Mesothelial cell of epicardium (in vitro differentiated cells): ENCODE measurements at regions not wholly inside any gene's neighbourhood (a gene's known extent, or its start where the extent isn't known, plus 50 kb on each side); places are given as distances from the start of the nearest gene placed in this dataset.

Source experiments
- DNase-seq, 2 experiments: peaks; one replicate each; pipeline ENCODE4 v3.0.0; 2021; ENCODE audit warnings: low spot score in 2 of 2; ENCODE audit not compliant: unreplicated experiment in 2 of 2
- H3K27ac Mint-ChIP-seq: 2 replicates; pipeline ENCODE4 v1.8.0; 2021; ENCODE audit warnings: mixed read lengths
- H3K27me3 Mint-ChIP-seq: 2 replicates; pipeline ENCODE4 v1.8.0; 2021; ENCODE audit warnings: low read depth, mixed read lengths
- H3K36me3 Mint-ChIP-seq: 2 replicates; pipeline ENCODE4 v1.8.0; 2021; ENCODE audit warnings: mixed read lengths
- H3K4me1 Mint-ChIP-seq: 2 replicates; pipeline ENCODE4 v1.8.0; 2021; ENCODE audit warnings: mixed read lengths
- H3K4me3 Mint-ChIP-seq: 2 replicates; pipeline ENCODE4 v1.8.0; 2021; ENCODE audit warnings: mild to moderate bottlenecking, moderate library complexity, mixed read lengths
- H3K9me3 Mint-ChIP-seq: 2 replicates; pipeline ENCODE4 v1.8.0; 2021; ENCODE audit warnings: mixed read lengths
- TF ChIP-seq, protein P1 (sequence below): fragments of 200-600 bp; sonication (generic); IDR thresholded peaks from one replicate; pipeline ENCODE4 v1.5.0; 2021; ENCODE audit warnings: antibody characterized with exemption; ENCODE audit not compliant: unreplicated experiment

DNA sequence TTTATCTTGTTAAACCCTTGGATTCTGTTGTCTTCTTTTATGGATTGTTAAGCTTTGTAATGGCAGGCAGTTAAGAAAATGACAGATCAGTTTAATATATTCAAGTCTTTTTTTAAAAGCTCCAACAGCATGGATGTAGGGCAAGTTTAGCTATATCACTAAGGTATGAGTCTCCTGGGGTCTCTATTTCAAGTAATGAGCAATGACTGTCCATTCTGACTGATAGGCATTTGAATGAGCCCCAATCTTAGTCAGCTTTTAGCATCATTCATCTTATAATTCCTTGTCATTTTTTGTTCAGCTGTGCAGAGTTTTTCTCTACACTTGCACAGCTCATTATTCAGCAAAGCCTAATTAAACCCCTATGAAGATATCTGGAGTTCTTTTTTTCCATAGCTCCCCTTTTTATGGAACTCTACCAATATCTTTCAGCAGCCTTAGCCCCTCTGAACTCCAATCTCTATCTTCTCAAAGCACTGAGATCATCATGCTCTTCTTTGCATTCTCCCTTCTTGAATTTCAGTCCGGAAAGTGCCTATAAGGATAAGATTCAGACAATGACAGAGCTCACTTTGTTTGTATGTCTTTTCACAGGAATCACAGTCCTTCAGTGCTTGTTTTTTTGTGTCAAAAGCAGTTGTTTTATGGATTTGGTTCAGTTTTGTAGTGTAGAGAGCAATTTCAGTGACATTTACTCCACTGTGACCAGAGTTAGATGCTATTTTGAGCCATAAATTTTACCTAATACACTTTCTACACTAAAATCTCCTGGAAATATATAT lies 97.2 kb upstream of the DOK5 start:
- TF ChIP-seq, protein P1, sequence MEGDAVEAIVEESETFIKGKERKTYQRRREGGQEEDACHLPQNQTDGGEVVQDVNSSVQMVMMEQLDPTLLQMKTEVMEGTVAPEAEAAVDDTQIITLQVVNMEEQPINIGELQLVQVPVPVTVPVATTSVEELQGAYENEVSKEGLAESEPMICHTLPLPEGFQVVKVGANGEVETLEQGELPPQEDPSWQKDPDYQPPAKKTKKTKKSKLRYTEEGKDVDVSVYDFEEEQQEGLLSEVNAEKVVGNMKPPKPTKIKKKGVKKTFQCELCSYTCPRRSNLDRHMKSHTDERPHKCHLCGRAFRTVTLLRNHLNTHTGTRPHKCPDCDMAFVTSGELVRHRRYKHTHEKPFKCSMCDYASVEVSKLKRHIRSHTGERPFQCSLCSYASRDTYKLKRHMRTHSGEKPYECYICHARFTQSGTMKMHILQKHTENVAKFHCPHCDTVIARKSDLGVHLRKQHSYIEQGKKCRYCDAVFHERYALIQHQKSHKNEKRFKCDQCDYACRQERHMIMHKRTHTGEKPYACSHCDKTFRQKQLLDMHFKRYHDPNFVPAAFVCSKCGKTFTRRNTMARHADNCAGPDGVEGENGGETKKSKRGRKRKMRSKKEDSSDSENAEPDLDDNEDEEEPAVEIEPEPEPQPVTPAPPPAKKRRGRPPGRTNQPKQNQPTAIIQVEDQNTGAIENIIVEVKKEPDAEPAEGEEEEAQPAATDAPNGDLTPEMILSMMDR: no peak
- H3K4me3 Mint-ChIP-seq: no peak overlapping the region
- H3K36me3 Mint-ChIP-seq: no peaks in the 10 kb centered on the region
- no peaks in the 10 kb centered on the region for H3K9me3 Mint-ChIP-seq
- H3K4me1 Mint-ChIP-seq: peaks cover 19% of the 10 kb centered on the region
- DNase-seq: no peak
- H3K27ac Mint-ChIP-seq: no peak overlapping the region
- no peaks in the 10 kb centered on the region for H3K27me3 Mint-ChIP-seq

GRCh38 chr20:54379893-54380584 lies 95.4 kb upstream of the DOK5 start:
- TF ChIP-seq, protein P1: no peak
- Mint-ChIP-seq H3K9me3 (peaks cover 3% of the 10 kb centered on the region), H3K4me1 (peaks cover 19% of the 10 kb centered on the region), H3K27ac (no peak overlapping the region), H3K4me3 (no peak overlapping the region), H3K36me3 (no peaks in the 10 kb centered on the region), H3K27me3 (no peaks in the 10 kb centered on the region)
- no peak for DNase-seq

- Mint-ChIP-seq H3K4me1 (peaks cover 16% of the 10 kb centered on the region), H3K4me3 (no peak overlapping the region), H3K9me3 (peaks cover 3% of the 10 kb centered on the region), H3K27ac (no peak overlapping the region), H3K36me3 (no peaks in the 10 kb centered on the region), H3K27me3 (no peaks in the 10 kb centered on the region)
- TF ChIP-seq, protein P1: no peak
- no peak for DNase-seq
These were observed 93.0 kb upstream of the DOK5 start for GRCh38 chr20:54382419-54382818.

DNA sequence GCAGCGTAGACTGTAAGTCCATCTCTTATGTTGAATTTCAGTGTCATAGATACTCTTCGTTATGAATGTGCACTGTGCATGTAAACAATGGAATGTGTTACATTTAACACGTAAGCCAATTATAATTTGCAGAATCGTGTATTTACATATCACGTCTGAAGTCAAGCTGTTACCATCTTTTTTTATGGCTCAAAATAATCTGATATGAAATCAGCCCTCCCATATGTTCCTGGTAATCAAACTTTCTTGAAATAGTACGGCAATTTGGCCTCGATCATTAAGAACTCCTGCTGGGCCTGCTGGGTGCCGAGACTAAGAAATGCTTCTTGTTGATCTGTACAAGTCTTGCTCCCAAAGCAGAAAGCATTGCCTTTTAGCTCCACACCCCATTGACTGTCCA lies 89.6 kb upstream of the DOK5 start:
- peaks cover 3% of the 10 kb centered on the region for H3K27me3 Mint-ChIP-seq
- no peak overlapping the region for H3K4me3 Mint-ChIP-seq
- no peak for DNase-seq
- H3K9me3 Mint-ChIP-seq: peaks cover 3% of the 10 kb centered on the region
- no peaks in the 10 kb centered on the region for H3K36me3 Mint-ChIP-seq
- TF ChIP-seq, protein P1: no peak
- H3K4me1 Mint-ChIP-seq: peaks cover 10% of the 10 kb centered on the region
- H3K27ac Mint-ChIP-seq: no peak overlapping the region

DNA sequence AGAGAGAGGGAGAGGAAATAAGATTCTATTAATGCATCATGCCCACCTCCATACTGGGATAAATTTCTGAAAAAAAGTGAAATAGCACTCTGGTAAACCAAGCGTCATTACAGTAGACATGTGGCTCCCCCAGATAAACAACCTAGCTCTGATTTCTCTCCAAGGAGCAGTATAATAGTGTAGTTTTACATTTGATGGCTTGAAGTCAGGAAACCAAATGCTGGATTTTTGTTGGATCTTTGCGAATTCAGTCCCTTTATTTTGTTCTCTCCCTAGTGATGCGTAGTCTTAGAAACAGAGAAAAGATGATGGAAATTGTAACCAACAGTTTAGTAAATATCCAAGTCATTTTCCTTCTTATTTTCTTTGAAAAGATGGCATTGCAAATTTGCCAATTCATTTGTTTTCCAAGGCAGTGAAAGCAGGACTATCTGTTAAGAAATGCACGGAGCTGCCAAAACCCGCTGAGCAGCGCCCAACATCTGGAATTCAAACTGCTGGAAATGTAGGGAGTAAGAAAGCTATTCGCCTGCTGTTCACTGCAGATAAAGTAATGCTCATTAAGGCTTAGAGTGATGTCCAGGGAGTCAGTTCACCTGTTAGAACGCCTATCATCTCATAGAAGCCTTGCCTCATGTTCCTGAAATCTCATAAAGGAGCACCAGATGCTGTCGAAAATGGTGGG lies 85.7 kb upstream of the DOK5 start:
- Mint-ChIP-seq H3K4me1 (no peaks in the 10 kb centered on the region), H3K36me3 (no peaks in the 10 kb centered on the region), H3K4me3 (no peak overlapping the region), H3K27me3 (peaks cover 3% of the 10 kb centered on the region), H3K27ac (no peak overlapping the region), H3K9me3 (peaks cover 5% of the 10 kb centered on the region)
- DNase-seq: no peak
- TF ChIP-seq, protein P1: no peak
